Fibroblast of the aortic adventitia (primary cell): ENCODE measurements at regions not wholly inside any gene's neighbourhood (a gene's known extent, or its start where the extent isn't known, plus 50 kb on each side); places are given as distances from the start of the nearest gene placed in this dataset.

Experiments used
- DNase-seq: peaks from one replicate; pipeline ENCODE4 v3.0.0-alpha.2; 2010; ENCODE audit warnings: low read depth
- H3K4me3 ChIP-seq: 2 replicates; pipeline ENCODE4 v1.5.1; 2011; ENCODE audit warnings: low read depth, mild to moderate bottlenecking, control low read depth, low read length, moderate library complexity
- TF ChIP-seq, protein P1 (sequence below): IDR thresholded peaks from 2 replicates; pipeline ENCODE4 v1.5.1; 2011; ENCODE audit warnings: mild to moderate bottlenecking, low read length, control low read depth, inconsistent platforms; ENCODE audit not compliant: insufficient read depth

DNA sequence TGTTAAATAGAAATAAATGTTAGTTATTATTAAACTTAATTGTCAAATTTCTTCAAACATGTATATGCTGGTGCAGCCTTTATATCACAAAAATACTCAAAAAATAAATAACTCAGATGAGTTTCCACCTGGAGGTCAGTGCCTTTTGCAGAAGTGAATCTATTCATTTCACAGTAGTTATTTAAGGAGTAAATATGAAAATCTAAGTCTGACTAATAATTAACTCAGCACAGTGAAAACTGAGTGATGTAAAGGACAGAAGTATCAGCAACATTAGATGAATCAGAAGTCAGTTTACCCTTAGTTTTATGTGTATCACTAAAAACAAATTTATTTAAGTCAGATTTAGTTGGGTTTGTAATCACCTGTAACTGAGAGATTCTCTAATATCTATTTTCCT is 2135.4 kb downstream of the MRPL39 start:
- no peak for DNase-seq
- H3K4me3 ChIP-seq, result no peak overlapping the region
- TF ChIP-seq, protein P1, sequence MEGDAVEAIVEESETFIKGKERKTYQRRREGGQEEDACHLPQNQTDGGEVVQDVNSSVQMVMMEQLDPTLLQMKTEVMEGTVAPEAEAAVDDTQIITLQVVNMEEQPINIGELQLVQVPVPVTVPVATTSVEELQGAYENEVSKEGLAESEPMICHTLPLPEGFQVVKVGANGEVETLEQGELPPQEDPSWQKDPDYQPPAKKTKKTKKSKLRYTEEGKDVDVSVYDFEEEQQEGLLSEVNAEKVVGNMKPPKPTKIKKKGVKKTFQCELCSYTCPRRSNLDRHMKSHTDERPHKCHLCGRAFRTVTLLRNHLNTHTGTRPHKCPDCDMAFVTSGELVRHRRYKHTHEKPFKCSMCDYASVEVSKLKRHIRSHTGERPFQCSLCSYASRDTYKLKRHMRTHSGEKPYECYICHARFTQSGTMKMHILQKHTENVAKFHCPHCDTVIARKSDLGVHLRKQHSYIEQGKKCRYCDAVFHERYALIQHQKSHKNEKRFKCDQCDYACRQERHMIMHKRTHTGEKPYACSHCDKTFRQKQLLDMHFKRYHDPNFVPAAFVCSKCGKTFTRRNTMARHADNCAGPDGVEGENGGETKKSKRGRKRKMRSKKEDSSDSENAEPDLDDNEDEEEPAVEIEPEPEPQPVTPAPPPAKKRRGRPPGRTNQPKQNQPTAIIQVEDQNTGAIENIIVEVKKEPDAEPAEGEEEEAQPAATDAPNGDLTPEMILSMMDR, result no peak

DNA sequence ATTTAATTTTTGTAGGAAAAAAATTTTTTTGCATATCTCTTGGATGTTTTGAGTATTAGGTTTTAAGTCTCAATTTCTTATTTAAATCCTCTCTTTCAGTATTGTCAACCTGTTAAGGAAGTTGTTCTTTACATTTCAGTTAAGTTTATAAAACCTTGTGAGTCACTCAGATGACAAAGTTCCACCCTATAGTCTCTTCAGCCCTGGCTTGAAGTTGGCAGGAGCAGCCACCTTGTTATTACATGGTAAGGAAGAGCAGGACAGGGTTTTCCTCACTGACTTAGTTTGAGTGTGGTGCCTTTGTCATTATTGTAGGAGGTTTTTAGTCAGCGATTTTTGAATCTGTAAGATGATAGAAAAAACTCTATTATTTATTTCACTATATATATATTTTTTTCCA is 2143.9 kb downstream of the MRPL39 start:
- TF ChIP-seq, protein P1, result no peak
- H3K4me3 ChIP-seq, result no peak overlapping the region
- DNase-seq, result no peak

DNA sequence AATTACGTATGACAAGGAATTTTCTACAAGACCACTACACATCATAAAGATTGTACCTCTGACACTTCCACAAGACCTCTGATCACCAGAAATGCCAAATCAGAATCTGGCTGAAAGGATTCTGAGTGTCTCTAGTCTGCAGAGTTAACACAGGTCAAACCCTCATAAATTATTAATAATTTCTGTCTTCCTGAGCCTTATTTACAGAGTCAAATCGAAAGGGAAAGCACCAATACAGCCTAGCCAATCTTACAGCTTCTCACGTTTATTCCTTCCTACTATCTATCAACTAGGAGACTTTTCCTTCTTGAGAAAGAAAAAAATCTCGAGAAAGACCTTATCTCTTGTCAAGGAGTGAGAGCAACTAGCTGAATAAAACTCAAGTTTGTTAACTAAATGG is 2151.6 kb downstream of the MRPL39 start:
- DNase-seq, result no peak
- no peak overlapping the region for H3K4me3 ChIP-seq
- TF ChIP-seq, protein P1, result no peak

DNA sequence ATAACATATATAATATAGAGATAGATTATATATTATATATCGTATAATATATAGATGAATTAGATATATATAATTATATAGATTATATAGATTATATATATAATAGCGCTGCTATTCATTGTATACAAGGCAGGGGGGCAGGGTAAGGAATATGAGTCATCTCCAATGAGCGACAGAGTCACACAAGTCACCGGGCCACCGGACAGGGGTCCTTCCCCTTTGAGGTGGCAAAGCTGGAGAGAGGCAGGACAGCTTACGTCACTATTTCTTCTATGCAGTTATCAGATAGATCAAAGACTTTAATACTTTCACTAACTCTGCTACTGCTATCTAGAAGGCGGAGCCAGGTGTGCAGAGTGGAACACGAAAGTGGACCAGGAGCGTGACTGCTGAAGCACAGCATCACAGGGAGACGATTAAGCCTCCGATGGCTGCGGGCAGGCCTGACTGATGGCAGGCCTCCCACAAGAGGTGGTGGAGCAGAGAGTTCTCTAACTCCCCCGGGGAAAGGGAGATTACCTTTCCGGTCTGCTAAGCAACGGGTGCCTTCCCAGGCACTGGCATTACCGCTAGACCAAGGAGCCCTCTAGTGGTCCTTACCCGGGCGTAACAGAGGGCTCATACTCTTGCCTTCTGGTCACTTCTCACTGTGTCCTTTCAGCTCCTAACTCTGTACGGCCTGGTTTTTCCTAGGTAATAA is 2154.7 kb downstream of the MRPL39 start:
- H3K4me3 ChIP-seq, result no peak overlapping the region
- no peak for DNase-seq
- TF ChIP-seq, protein P1, result no peak

DNA sequence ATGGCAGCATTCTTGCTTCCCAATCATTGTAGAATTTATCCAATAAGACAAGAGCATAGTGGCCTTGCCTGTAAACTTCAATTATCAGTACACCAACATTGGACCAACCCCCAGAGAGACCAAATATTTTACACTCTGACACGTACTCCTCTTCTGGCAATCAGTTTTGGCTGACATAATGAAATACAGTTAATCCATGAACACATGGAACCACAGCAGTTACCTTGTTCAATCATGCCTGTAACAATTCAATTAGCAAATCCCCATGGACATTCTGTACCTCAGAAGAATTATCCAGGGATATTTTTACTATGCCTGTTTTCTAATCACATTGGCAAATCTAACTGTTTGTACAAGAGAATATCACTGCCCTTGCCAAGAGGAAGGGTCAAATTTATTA is 2162.0 kb downstream of the MRPL39 start:
- H3K4me3 ChIP-seq, result no peak overlapping the region
- no peak for DNase-seq
- TF ChIP-seq, protein P1, result no peak

DNA sequence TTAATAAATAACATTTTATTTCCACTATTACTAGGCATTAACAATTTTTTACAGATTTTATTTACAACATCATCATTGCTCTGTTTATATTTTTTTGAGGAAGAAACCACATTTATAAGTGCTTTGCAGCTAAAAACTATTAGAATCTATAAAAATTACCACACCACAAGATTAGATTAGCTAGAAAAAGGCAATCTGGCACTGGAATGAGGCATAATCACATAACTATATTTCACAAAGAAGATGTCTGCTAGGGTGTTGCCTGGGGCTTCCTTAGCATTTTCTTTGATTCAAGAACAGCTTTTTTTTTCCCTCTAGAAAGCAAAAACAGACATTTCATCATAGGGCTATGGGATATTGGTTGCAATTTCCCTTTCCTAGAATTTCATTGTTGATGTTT is 2169.2 kb downstream of the MRPL39 start:
- TF ChIP-seq, protein P1, result no peak
- no peak overlapping the region for H3K4me3 ChIP-seq

More for the DNA sequence above, 2169.2 kb downstream of the MRPL39 start:
- DNase-seq, result no peak
